ENCODE measurements at regions not wholly inside any gene's neighbourhood (a gene's known extent, or its start where the extent isn't known, plus 50 kb on each side); places are given as distances from the start of the nearest gene placed in this dataset.

DNA sequence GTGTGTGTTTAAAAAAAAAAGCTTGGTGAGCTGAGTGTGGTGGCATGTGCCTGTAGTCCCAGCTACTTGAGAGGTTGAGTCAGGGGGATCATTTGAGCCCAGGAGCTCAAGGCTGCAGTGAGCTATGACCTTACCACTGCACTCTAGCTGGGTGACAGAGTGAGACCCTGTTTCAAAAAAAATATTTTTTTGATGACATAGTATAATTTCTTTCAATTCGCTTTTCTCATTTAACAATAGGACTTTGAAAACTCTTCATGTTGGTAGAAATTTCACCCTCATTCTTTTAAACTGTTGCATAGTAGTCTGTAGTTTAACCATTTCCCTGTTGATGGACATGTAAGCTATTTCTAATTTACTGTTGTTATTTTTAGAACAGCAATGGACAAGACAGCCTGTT, 55.7 kb upstream of the EXOC6 start:
- no peak for DNase-seq (ENCODE audit: low spot score)
